Spleen (tissue), 11 donors: ENCODE measurements at regions not wholly inside any gene's neighbourhood (a gene's known extent, or its start where the extent isn't known, plus 50 kb on each side); places are given as distances from the start of the nearest gene placed in this dataset.

Source experiments
- DNase-seq: peaks from one replicate; pipeline ENCODE4 v3.0.0-alpha.2; 2020
- H3K27ac ChIP-seq, 8 donors: fragments of 200-600 bp; sonication (generic) in 7 of 8; 1 replicate in 4 of 8; 2 replicates in 4 of 8; pipeline versions ENCODE4 v1.5.0 to v1.8.0; 2016 to 2021; ENCODE audit warnings: inconsistent platforms in 4 of 8, mild to moderate bottlenecking in 4 of 8, moderate library complexity in 1 of 8
- H3K27me3 ChIP-seq, 7 donors: fragments of 200-600 bp; sonication (generic) in 6 of 7; replicated peaks in 1 of 7; 1 replicate in 4 of 7; 2 replicates in 3 of 7; pipeline versions ENCODE4 v1.5.0 to v1.8.0; 2016 to 2021; ENCODE audit warnings: inconsistent platforms in 3 of 7, mild to moderate bottlenecking in 1 of 7
- H3K36me3 ChIP-seq, 6 donors: fragments of 200-600 bp; sonication (generic) in 5 of 6; 1 replicate in 4 of 6; 2 replicates in 2 of 6; pipeline versions ENCODE4 v1.5.0 to v1.8.0; 2016 to 2021; ENCODE audit warnings: inconsistent platforms in 2 of 6
- H3K4me1 ChIP-seq, 6 donors: fragments of 200-600 bp; sonication (generic) in 5 of 6; 1 replicate in 3 of 6; 2 replicates in 3 of 6; pipeline versions ENCODE4 v1.5.0 to v1.8.0; 2016 to 2021; ENCODE audit warnings: inconsistent platforms in 3 of 6
- H3K4me3 ChIP-seq, 8 donors: fragments of 200-600 bp; sonication (generic) in 7 of 8; 1 replicate in 4 of 8; 2 replicates in 4 of 8; pipeline versions ENCODE4 v1.5.0 to v1.8.0; 2016 to 2021; ENCODE audit warnings: inconsistent platforms in 4 of 8, mild to moderate bottlenecking in 4 of 8, moderate library complexity in 2 of 8
- H3K9me3 ChIP-seq, 8 donors: fragments of 200-600 bp; sonication (generic) in 7 of 8; 1 replicate in 4 of 8; 2 replicates in 4 of 8; pipeline versions ENCODE4 v1.5.0 to v1.8.0; 2016 to 2021; ENCODE audit warnings: inconsistent platforms in 4 of 8
- CTCF ChIP-seq, 11 experiments: fragments of 200-600 bp in 7 of 11; fragments of 450-650 bp in 4 of 11; sonication (generic) in 4 of 11; IDR thresholded peaks in 8 of 11; conservative IDR thresholded peaks in 3 of 11; 1 replicate in 7 of 11; 2 replicates in 4 of 11; pipeline versions ENCODE4 v1.4.0 to v1.8.0; 2016 to 2021; ENCODE audit warnings: antibody characterized with exemption in 11 of 11, inconsistent platforms in 4 of 11, mild to moderate bottlenecking in 1 of 11
- POLR2A ChIP-seq, 3 donors: fragments of 450-650 bp; IDR thresholded peaks; one replicate each; pipeline ENCODE4 v1.5.1; 2017; ENCODE audit warnings: antibody characterized with exemption in 3 of 3, mild to moderate bottlenecking in 1 of 3
- POLR2AphosphoS5 ChIP-seq, 3 donors: sonication (generic); formaldehyde crosslinking; IDR thresholded peaks; one replicate each; pipeline ENCODE4 v1.5.1; 2017; ENCODE audit warnings: antibody characterized with exemption in 3 of 3
- WGBS, 5 donors: extraction: QIAGEN DNeasy Blood & Tissue Kit in 3 of 5; methylation state at CpG; one replicate each; pipeline versions ENCODE4 v1.1.5 to v1.1.7; 2013 to 2018; 5-methylcytosine and 5-hydroxymethylcytosine counted together
- intact Hi-C: fragments of 100-400 bp; cut with DNase I; formaldehyde crosslinking; loops from one replicate; pipeline ENCODE4 v1.15.0; 2023; ENCODE audit warnings: low total_unique reads
- donor health status: healthy with polysubstance abuse.
- donor health status: DM: no; HTN: no; CAD: no; lungs with moderate emphysema.
- donor health status: DM: no; HTN: no; CAD: no.
- donor health status: Bipolar disorder and iron deficiency.
- donor health status: healthy.
- donor health status: DM: no; HTN: no; CAD: no.
- donor health status: DM: yes; HTN: yes; CAD: no.

GRCh38 chrX:46072791-46073190 is 472.4 kb downstream of the ZNF674 start:
- no peak overlapping the region for H3K4me3 ChIP-seq
- no peak for DNase-seq
- no peaks in the 10 kb centered on the region for H3K27me3 ChIP-seq
- H3K9me3 ChIP-seq, result peaks cover 0 to 18% (median 0%) of the 10 kb centered on the region in 8 donors
- H3K4me1 ChIP-seq, result no peaks in the 10 kb centered on the region
- TF ChIP-seq CTCF (IDR thresholded peaks at IDR 0.05 in 8 of 11, conservative IDR thresholded peaks at IDR 0.05 in 3 of 11) (no peak), POLR2AphosphoS5 (IDR thresholded peaks at IDR 0.05) (no peak), POLR2A (IDR thresholded peaks at IDR 0.05) (no peak)
- no peak overlapping the region for H3K27ac ChIP-seq
- H3K36me3 ChIP-seq, result no peaks in the 10 kb centered on the region
- intact Hi-C loops, result no loop called here
- 38 to 68% (median 60%) methylated on average over 3 of the region's 3 CpGs for WGBS, 5 donors

- no peak for DNase-seq
- Histone ChIP-seq H3K27ac (no peak overlapping the region), H3K4me3 (no peak overlapping the region), H3K9me3 (peaks cover 0 to 18% (median 0%) of the 10 kb centered on the region in 8 donors), H3K4me1 (no peaks in the 10 kb centered on the region), H3K27me3 (no peaks in the 10 kb centered on the region), H3K36me3 (no peaks in the 10 kb centered on the region)
- intact Hi-C loops, result no loop called here
- WGBS, 5 donors, result 63 to 85% (median 75%) methylated on average over 2 of the region's 2 CpGs
- no peak for TF ChIP-seq CTCF (IDR thresholded peaks at IDR 0.05 in 8 of 11, conservative IDR thresholded peaks at IDR 0.05 in 3 of 11)
- no peak for TF ChIP-seq POLR2A (IDR thresholded peaks at IDR 0.05)
- no peak for TF ChIP-seq POLR2AphosphoS5 (IDR thresholded peaks at IDR 0.05)
These were observed 472.8 kb downstream of the ZNF674 start for GRCh38 chrX:46072372-46072771.

- H3K4me1 ChIP-seq, result no peaks in the 10 kb centered on the region
- no peak overlapping the region for H3K27ac ChIP-seq
- no peaks in the 10 kb centered on the region for H3K27me3 ChIP-seq
- intact Hi-C loops, result no loop called here
- TF ChIP-seq POLR2AphosphoS5 (IDR thresholded peaks at IDR 0.05), result no peak
- no peak for TF ChIP-seq POLR2A (IDR thresholded peaks at IDR 0.05)
- TF ChIP-seq CTCF (IDR thresholded peaks at IDR 0.05 in 8 of 11, conservative IDR thresholded peaks at IDR 0.05 in 3 of 11), result no peak
- peaks cover 0 to 12% (median 0%) of the 10 kb centered on the region in 8 donors for H3K9me3 ChIP-seq
- H3K36me3 ChIP-seq, result no peaks in the 10 kb centered on the region
- H3K4me3 ChIP-seq, result no peak overlapping the region
- DNase-seq, result no peak
These were observed 474.8 kb downstream of the ZNF674 start for GRCh38 chrX:46070421-46070820.

GRCh38 chrX:46059316-46059715 is 485.9 kb downstream of the ZNF674 start:
- TF ChIP-seq POLR2AphosphoS5 (IDR thresholded peaks at IDR 0.05), result no peak
- TF ChIP-seq CTCF (IDR thresholded peaks at IDR 0.05 in 8 of 11, conservative IDR thresholded peaks at IDR 0.05 in 3 of 11), result no peak
- TF ChIP-seq POLR2A (IDR thresholded peaks at IDR 0.05), result no peak
- no peak overlapping the region for H3K27ac ChIP-seq
- no peaks in the 10 kb centered on the region for H3K36me3 ChIP-seq
- no peak overlapping the region for H3K4me3 ChIP-seq
- peaks cover 0 to 7% (median 0%) of the 10 kb centered on the region in 7 donors for H3K27me3 ChIP-seq
- intact Hi-C loops, result no loop called here
- peaks cover 0 to 9% (median 0%) of the 10 kb centered on the region in 8 donors for H3K9me3 ChIP-seq
- WGBS, 5 donors, result 82 to 93% (median 88%) methylated on average over 15 to 17 of the region's 17 CpGs
- no peaks in the 10 kb centered on the region for H3K4me1 ChIP-seq
- DNase-seq, result no peak
